Mesothelial cell of epicardium (in vitro differentiated cells): ENCODE measurements at regions not wholly inside any gene's neighbourhood (a gene's known extent, or its start where the extent isn't known, plus 50 kb on each side); places are given as distances from the start of the nearest gene placed in this dataset.

ENCODE experiments used
- DNase-seq, 2 experiments: peaks; one replicate each; pipeline ENCODE4 v3.0.0; 2021; ENCODE audit warnings: low spot score in 2 of 2; ENCODE audit not compliant: unreplicated experiment in 2 of 2
- H3K27ac Mint-ChIP-seq: 2 replicates; pipeline ENCODE4 v1.8.0; 2021; ENCODE audit warnings: mixed read lengths
- H3K27me3 Mint-ChIP-seq: 2 replicates; pipeline ENCODE4 v1.8.0; 2021; ENCODE audit warnings: low read depth, mixed read lengths
- H3K36me3 Mint-ChIP-seq: 2 replicates; pipeline ENCODE4 v1.8.0; 2021; ENCODE audit warnings: mixed read lengths
- H3K4me1 Mint-ChIP-seq: 2 replicates; pipeline ENCODE4 v1.8.0; 2021; ENCODE audit warnings: mixed read lengths
- H3K4me3 Mint-ChIP-seq: 2 replicates; pipeline ENCODE4 v1.8.0; 2021; ENCODE audit warnings: mild to moderate bottlenecking, moderate library complexity, mixed read lengths
- H3K9me3 Mint-ChIP-seq: 2 replicates; pipeline ENCODE4 v1.8.0; 2021; ENCODE audit warnings: mixed read lengths
- TF ChIP-seq, protein P1 (sequence below): fragments of 200-600 bp; sonication (generic); IDR thresholded peaks from one replicate; pipeline ENCODE4 v1.5.0; 2021; ENCODE audit warnings: antibody characterized with exemption; ENCODE audit not compliant: unreplicated experiment

DNA sequence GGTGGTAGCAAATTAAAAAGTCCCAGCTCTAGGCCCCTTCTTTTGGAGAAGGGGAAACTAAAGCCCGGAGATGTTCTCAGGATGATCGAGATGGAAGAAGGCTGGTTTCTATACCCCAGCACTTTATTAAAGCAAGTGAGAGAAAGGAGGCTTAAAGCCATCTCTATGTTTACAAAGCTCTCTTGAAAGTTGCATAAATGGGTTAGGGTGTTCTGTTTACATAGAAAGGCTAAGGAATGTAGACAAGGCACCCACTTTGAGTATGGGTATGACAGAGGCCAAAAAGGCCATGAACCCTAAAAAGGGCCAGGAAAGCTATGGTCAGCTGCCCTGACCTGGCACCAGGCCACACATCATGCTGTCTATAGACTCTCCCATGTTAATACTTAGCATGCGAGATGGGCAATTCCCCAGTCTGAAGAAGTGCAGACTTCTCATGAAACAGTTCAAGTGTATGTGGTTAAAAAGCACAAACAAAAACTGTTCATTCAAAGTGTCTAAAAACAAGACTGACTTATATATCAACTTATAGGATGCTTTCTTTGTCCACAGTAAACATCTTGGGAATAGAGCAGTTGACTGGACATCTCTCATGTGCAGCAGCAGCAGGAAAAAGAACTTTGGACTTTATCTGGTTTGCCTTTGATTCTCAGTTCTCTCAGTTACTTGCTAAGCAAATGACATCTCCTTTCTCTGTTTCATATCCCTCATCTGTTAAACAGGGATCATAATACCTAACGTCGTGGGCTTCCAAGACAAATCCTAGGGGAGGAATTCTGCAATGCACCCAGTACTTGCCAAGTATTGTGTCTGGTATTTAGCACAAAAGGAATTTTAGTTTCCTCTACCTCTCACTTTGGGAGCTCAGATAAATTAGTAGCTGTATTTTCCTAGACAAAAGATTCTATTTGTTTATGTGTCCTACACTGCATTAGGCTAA is 521.6 kb downstream of the PLPP3 start:
- Mint-ChIP-seq H3K36me3 (no peaks in the 10 kb centered on the region), H3K9me3 (no peaks in the 10 kb centered on the region), H3K4me1 (peaks cover 24% of the 10 kb centered on the region), H3K27ac (no peak overlapping the region), H3K4me3 (no peak overlapping the region), H3K27me3 (peaks cover 2% of the 10 kb centered on the region)
- TF ChIP-seq, protein P1, sequence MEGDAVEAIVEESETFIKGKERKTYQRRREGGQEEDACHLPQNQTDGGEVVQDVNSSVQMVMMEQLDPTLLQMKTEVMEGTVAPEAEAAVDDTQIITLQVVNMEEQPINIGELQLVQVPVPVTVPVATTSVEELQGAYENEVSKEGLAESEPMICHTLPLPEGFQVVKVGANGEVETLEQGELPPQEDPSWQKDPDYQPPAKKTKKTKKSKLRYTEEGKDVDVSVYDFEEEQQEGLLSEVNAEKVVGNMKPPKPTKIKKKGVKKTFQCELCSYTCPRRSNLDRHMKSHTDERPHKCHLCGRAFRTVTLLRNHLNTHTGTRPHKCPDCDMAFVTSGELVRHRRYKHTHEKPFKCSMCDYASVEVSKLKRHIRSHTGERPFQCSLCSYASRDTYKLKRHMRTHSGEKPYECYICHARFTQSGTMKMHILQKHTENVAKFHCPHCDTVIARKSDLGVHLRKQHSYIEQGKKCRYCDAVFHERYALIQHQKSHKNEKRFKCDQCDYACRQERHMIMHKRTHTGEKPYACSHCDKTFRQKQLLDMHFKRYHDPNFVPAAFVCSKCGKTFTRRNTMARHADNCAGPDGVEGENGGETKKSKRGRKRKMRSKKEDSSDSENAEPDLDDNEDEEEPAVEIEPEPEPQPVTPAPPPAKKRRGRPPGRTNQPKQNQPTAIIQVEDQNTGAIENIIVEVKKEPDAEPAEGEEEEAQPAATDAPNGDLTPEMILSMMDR, result no peak
- DNase-seq, result no peak

DNA sequence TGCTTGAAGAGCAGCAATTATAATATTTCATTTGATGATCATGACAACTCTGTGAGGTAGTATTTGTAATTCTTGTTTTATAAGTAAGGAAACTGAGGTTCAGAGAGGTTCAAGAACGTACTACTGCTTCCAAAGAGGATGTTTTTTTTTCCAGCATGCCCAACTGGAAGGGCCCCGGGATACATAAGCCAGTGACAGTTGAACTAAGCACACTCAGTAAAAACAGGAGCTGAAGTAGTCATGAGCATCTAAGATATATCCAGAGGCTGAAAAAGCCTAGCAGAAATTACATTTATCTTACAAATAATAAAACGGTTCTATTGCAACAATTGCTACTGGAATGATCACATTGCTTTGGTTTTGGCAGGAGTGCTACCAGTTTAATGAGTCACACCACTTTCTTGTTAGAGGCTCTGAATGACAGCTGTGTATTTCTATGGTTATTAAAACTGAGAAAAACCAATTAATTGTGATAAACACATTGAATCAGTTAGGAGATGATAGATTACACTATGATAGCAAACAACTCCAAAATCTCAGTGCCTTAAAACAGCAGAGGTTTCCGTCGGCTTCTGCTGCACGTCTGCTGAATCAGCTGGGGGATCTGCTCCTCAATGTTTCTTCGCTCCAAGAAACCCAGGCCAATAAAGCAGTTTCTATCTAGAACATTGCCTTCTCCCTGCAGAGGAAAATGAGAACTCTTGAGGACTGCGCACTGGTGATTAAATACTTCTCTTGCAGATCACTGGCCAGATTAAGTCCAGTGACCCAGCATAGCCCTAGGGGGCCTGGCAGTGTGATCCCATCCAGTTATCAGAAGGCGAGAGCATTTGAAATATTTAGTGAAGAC is 522.7 kb downstream of the PLPP3 start:
- no peaks in the 10 kb centered on the region for H3K36me3 Mint-ChIP-seq
- no peaks in the 10 kb centered on the region for H3K9me3 Mint-ChIP-seq
- TF ChIP-seq, protein P1, result no peak
- H3K4me3 Mint-ChIP-seq, result no peak overlapping the region
- DNase-seq, result no peak
- H3K27me3 Mint-ChIP-seq, result peaks cover 2% of the 10 kb centered on the region
- no peak overlapping the region for H3K27ac Mint-ChIP-seq
- peaks cover 20% of the 10 kb centered on the region for H3K4me1 Mint-ChIP-seq

DNA sequence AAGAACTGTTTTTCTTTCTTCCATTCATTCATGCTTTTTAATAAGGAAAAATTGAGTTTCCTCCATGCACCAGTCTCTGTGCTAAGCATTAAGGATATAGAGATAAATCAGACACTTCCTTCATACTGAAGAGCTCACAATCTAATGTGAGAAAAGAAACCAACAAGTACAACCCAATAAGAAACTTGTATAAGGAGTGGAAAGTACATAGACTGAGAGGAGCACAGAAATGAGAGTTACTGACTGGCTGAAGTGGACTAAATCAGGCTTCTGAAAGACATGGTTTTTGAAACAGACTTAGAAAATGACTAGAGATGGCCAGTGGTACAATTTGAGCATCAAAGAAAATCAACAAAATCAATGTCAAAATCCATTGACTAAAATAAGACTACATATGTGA is 524.4 kb downstream of the PLPP3 start:
- peaks cover 11% of the 10 kb centered on the region for H3K9me3 Mint-ChIP-seq

DNA sequence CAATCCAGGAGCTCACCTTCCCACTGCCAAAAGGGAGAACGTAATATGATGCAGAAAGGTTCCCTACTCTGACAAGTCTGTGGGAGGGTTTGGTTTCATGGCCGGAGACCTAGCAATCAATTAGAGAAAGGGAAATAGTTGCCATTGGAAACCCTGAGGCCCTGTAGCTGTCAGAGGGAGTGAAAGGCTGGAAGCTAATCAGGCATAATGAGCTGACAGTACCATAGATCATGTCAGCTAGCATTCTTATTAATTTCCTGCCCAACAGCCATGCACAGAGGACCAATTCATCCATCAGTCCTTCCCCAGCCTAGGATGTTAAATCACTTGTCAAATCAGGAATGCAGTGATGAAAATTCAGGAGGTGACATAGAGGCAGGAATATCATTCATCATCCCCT is 527.3 kb downstream of the PLPP3 start:
- Mint-ChIP-seq H3K27ac (no peak overlapping the region), H3K9me3 (peaks cover 18% of the 10 kb centered on the region), H3K36me3 (no peaks in the 10 kb centered on the region), H3K27me3 (peaks cover 2% of the 10 kb centered on the region), H3K4me3 (no peak overlapping the region), H3K4me1 (peaks cover 18% of the 10 kb centered on the region)
- no peak for DNase-seq
- TF ChIP-seq, protein P1, result no peak

More for the DNA sequence above, 524.4 kb downstream of the PLPP3 start:
- Mint-ChIP-seq H3K27me3 (peaks cover 2% of the 10 kb centered on the region), H3K36me3 (no peaks in the 10 kb centered on the region), H3K4me3 (no peak overlapping the region), H3K4me1 (peaks cover 18% of the 10 kb centered on the region), H3K27ac (no peak overlapping the region)
- no peak for DNase-seq
- TF ChIP-seq, protein P1, result no peak

DNA sequence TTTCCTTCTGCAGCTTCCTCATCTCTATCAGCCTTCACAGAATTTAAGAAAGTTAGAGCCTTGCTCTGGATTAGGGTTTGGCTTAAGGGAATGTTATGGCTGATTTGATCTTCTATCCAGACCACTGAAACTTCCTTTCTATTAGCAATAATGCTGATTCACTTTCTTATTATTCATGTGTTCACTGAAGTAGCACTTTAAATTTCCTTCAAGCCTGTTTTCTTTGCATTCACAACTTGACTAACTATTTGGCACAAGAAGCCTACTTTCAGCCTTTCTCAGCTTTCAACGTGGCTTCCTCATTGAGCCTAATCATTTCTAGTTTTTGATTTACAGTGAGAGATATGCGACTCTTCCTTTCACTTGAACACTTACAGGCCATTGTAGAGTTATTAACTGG is 528.5 kb downstream of the PLPP3 start:
- Mint-ChIP-seq H3K27ac (no peak overlapping the region), H3K27me3 (peaks cover 2% of the 10 kb centered on the region), H3K9me3 (peaks cover 18% of the 10 kb centered on the region), H3K4me3 (no peak overlapping the region), H3K4me1 (peaks cover 15% of the 10 kb centered on the region), H3K36me3 (no peaks in the 10 kb centered on the region)
- TF ChIP-seq, protein P1, result no peak
- DNase-seq, result no peak
